ENCODE measurements at regions not wholly inside any gene's neighbourhood (a gene's known extent, or its start where the extent isn't known, plus 50 kb on each side); places are given as distances from the start of the nearest gene placed in this dataset.
"Not testable (repeated sequence)": the region's sequence is repeated elsewhere in the genome, so short reads cannot be mapped to it uniquely, and the experiment has no call there.

DNA sequence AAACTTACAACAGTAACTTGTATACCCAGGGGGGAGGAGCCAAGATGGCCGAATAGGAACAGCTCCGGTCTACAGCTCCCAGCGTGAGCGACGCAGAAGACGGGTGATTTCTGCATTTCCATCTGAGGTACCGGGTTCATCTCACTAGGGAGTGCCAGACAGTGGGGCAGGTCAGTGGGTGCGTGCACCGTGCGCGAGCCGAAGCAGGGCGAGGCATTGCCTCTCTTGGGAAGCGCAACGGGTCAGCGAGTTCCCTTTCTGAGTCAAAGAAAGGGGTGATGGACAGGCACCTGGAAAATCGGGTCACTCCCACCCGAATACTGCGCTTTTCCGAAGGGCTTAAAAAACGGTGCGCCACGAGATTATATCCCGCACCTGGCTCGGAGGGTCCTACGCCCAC is 278.8 kb downstream of the FAM47B start:
- not testable (repeated sequence) for DNase-seq (ENCODE audit: extremely low read depth in 1 of 11, low read depth in 9 of 11, low spot score in 4 of 11)

DNA sequence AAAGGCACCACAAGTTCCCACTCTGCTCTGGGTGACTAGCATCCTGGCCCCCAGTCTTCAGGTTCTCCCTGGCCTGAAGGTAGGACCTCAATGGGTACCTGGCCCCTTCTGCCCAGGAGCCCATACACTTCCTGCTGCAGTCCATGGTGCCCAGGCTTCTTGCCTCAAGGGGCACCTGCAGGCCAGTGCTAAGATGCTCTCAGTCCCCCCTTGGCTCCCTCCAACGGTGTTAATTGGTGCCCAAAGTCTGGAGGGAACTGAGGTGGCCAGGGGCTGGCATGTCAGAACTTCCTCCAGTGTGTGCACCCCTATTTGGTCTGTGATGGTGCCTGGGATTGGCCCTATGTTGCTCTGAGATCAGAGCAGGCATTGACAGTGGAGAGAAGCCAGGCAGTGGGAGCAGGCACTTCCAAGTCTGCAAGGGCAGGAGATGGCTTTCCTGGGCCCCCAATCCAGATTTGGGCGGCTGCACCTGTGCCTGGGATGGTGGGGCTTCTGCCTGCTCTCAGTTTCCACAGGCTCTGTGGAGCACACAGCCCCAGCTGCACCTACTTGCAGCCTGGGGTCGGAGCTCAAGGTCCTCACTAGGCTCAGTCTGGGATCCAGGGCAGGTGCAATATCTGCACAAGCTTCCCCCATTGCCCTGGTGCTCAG is 301.6 kb downstream of the FAM47B start:
- no peak for DNase-seq (ENCODE audit: extremely low read depth in 1 of 11, low read depth in 9 of 11, low spot score in 4 of 11)

DNA sequence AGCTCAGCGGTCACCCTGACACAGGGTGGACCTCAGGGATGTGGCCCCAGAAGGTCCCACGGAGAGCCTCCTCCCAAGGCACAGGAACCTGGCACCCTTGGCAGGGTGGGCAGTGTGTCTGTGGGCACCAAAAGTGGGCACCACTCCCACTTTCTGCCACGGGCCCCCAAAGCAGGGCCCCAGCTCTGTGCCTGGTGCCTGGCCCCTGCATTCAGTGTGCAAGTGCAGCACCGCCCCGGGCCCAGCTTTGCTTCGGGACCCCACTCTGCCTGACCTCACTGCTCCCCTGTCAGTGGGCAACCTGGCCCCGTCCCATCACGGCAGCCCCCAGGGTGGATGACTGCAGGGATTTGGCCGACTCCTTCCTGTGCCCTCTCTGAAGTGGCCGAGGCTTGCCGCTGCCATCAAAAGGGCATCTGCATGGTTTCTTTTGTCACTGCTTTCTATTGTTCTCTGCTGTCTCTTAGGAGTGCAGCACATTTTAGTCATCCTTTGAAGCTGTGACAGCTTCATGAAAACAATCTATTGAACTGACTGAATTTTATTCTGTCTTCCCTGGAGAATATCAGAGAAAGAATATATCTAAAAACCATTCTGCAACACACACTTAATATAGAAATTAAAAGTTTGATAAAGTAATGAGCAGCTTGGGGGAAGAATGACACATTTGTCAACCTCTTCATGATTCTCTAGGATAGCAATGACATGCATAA is 302.4 kb downstream of the FAM47B start:
- no peak for DNase-seq (ENCODE audit: extremely low read depth in 1 of 11, low read depth in 9 of 11, low spot score in 4 of 11)

DNA sequence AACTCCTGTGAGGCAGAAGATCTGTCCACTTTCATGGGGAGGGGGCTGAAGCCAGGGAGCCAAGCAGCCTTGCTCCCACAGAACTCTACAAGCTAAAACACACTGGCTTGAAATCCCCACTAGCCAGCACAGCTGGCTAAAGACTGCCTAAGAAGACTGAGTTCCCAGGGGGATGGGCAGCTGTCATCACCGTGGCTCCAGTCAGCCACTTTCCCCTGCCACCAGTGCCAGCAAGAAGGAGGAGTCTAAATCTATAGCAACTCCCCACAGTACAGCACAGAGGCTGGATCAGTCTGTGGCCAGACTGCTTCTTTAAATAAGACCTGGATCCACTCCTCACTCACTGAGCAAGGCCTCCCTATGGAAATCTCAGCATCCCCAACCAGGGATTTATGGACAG is 308.6 kb downstream of the FAM47B start:
- no peak for DNase-seq (ENCODE audit: extremely low read depth in 1 of 11, low read depth in 9 of 11, low spot score in 4 of 11)

DNA sequence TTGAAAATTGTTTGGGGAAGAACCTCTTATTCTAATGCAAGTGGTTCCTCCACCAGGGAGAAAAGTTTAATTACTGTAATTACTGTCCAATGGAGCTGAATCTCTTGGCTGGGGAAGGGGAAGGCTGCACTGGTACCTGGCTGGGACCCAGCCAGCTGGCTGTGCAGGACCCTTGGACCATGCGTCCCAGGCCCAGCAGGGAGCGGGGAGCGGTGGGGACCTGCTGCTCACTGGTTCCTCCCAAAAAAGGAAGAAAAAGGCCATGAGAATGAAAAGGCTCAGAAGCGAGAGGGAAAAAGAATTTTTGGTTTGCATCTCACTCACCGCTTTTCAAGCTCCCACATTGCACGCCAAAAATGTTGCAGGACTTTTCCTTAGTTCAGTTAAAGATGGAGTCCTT is 333.5 kb downstream of the FAM47B start:
- no peak for DNase-seq (ENCODE audit: extremely low read depth in 1 of 11, low read depth in 9 of 11, low spot score in 4 of 11)

DNA sequence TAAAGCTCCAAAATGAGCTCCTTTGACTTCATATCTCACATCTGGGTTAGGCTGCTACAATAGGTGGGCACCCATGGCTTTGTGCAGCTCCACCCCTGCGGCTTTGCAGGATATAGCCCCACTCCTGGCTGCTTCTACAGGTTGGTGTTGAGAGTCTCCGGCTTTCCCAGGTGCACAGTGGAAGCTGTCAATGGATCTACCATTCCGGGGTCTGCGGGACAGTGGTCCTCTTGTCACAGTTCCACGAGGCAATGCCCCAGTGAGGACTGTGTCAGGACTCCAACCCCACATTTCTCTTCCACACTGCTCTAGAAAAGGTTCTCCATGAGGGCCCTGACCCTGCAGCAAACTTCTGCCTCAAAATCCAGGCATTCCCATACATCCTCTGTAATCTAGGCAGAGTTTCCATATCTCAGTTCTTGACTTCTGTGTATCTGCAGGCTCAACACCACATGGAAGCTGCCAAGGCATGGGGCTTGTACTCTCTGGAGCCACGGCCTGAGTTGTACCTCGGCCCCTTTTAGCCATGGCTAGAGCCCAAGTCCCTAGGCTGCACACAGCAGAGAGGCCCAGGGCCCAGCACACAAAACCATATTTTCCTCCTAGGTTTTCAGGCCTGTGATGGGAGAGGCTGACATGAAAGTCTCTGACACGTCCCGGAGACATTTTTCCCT is 342.8 kb downstream of the FAM47B start:
- DNase-seq (ENCODE audit: extremely low read depth in 1 of 11, low read depth in 9 of 11, low spot score in 4 of 11) = no peak

DNA sequence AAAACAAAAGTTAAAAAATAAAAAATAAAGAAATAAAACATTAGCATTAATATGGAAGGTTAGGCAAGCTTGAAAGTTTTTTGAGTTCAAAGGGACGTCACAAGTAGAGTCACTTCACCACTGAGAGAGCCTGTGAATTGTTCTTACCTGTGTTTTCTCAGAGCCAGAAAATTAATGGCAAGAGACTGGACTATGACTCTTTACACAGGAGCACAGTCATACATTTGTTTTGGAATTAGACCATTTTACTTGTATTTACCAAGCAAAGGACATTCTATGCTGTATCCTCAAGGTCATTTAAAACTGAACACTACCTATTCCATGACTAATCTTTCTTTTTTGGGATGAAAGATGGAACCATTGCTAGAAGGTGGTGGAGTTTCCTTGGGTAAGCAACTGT is 346.1 kb downstream of the FAM47B start:
- DNase-seq (ENCODE audit: extremely low read depth in 1 of 11, low read depth in 9 of 11, low spot score in 4 of 11) = no peak

DNA sequence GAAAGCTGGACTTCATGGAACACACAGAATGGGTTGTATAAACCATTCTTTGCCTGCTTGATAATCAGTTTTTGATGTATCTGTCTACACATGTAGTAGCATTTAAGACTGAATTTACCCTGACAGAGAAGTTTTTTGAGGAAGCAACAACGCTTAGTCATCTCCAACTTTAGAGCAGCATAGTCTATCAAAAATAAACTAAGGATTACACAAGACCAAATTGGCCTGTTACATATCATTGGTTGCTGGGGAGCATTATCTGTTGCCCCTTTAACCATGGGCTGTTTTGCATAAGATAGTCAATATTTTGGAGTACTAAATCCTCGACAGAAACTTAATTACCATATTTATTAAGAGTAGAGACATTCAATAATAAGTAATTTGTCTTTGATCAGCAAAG is 347.4 kb downstream of the FAM47B start:
- DNase-seq (ENCODE audit: extremely low read depth in 1 of 11, low read depth in 9 of 11, low spot score in 4 of 11) = no peak

DNA sequence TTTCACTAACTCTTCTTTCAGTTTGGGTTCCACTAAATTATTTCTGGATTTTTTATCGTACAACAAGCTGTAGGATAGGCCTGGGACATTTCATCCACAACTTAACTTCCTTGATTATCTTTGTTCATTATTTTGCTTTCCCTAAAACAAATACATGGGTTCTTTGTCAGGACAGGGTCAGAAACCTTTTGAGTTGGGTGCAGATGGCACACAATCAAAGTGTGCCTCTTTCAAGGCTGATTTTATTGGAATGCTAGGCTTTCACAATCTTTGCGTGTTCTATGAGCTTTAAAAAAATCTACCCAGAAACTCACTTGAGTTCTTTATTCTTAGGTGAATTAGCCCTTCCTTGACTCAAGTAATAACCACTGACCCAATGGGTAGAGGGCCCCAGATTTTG is 348.4 kb downstream of the FAM47B start:
- DNase-seq (ENCODE audit: extremely low read depth in 1 of 11, low read depth in 9 of 11, low spot score in 4 of 11) = no peak

DNA sequence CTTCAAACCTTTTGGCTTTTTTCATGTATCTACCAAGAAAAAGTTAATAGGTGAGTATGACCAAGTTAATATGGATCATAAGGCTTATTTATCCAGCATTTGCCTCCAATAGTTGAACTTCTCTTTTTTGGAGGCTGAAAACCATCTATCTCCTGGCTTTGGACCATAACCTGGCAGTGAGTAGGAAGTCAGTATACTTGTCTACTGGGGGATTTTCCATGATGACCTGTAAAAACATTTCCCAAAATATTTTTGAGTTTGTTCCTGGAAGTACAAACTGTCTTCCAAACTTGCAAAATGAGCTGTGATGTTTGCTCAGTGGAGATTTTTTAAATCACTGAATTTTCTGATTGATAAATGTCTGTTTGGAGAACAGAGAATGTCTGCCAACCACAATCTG is 349.9 kb downstream of the FAM47B start:
- no peak for DNase-seq (ENCODE audit: extremely low read depth in 1 of 11, low read depth in 9 of 11, low spot score in 4 of 11)

DNA sequence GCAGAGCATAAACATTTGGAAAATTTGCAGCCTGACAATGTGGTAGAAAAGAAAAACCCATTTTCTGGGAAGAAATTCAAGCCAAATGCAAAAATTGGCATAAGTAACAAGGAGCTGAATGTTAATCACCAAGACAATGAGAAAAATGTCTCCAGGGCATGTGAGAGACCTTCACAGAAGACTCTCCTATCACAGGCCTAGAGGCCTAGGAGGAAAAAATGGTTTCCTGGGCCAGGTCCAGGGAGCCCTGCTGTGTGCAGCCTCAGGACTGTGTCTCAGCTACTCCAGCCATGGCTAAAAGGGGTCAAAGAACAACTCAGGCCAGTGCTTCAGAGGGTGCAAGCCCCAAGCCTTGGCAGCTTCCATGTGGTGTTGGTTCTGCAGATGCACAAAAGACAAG is 362.4 kb downstream of the FAM47B start:
- not testable (repeated sequence) for DNase-seq (ENCODE audit: extremely low read depth in 1 of 11, low read depth in 9 of 11, low spot score in 4 of 11)

DNA sequence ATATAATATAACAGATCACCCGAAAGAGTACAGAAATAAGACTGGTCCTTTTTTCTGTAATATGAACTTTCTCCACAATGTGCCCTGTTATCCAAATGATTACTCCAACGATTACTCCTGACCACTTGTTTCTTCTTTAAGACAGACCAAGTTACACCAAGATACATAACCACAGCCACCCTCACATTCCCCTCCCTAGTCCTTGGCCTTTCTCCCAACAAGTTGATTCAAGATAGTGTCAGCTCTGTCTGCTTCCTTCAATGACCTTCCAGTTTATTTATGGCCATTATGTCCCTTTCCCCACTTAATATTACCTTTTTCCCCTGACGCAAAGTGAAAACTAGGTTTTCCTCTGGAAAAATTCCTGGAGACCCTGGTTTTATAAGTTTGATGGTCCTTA is 397.2 kb downstream of the FAM47B start:
- no peak for DNase-seq (ENCODE audit: extremely low read depth in 1 of 11, low read depth in 9 of 11, low spot score in 4 of 11)

DNA sequence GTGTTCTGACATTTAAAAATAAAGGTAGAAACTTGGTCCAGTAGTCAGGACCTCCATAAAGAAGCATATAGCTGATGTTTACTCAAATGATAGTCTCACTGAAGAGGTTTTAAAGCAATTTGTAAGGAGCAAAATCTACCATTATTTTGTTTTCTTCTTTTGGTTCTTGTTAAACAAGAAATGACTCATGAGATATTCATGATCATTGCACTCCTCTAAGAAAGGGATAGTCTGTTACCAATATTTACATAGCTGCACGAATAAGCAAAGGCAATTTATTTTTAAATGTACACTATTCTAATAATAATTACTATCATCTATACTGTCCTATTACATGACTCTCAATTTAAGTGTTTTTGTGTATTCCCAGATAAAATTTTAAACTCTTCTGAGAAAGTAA is 397.9 kb downstream of the FAM47B start:
- DNase-seq (ENCODE audit: extremely low read depth in 1 of 11, low read depth in 9 of 11, low spot score in 4 of 11) = no peak

DNA sequence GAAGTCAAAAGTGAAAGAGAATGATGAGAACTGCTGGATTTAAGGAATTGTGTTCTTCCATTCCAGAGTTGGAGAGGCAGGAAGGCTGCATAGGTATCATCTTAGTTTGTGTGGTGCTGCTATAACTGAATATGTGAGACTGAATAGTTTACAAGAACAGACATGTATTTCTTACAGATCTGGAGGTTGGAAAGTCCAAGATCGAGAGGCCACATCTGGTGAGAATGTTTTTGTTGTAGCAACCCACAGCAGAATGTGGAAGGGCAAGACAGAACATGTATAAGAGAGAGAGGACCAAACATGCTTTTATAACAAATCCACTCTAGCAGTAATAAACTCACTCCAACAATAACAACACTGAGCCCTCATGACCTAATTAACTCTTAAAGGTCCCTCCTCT is 408.6 kb downstream of the FAM47B start:
- no peak for DNase-seq (ENCODE audit: extremely low read depth in 1 of 11, low read depth in 9 of 11, low spot score in 4 of 11)

DNA sequence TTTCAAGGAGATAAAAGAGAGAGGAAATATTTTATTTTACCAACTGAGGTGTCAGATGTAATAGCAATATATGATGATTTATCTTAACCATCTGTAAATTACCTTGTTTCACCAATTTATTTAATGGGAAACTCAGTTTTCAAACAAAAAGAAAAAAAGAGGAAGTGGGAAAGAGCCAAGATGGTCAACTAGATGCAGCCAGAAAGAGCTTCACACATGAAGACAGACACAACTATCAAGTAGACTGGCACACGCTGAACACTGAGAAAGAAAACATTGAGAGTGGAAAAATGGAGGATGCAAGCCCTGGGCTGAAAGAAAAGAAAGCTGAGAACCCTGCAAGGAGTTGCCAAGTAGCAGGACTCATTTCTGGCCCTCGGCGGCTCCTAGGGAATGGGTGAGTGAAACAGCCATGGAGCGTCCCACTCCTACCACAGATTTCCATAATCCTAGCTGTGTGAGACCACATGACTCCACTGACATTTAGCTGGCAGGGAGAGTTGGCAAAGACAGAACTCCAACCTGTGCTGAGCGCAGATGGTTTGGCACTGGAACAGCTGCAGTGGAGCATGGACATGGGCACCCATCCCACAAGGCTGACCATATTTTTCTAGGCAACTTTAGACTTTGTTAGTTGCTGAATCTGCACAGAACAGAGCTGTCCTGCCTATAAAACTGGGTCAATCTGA is 409.3 kb downstream of the FAM47B start:
- no peak for DNase-seq (ENCODE audit: extremely low read depth in 1 of 11, low read depth in 9 of 11, low spot score in 4 of 11)

DNA sequence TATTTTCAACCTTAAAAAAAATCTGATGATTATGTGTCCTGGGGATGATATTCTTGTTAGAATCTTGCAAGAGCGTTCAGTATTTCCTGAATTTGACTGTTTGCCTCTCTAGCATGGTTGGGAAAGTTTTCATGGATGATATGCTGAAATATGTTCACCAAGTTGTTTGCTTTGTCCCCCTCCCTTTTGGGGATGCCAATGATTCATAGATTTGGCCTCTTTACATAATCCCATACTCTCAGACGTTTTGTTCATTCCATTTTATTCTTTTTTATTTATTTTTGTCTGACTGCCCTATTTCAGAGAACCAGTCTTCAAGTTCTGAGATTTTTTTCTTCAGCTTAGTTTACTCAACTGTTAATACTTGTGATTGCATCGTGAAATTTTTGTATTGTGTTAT is 415.1 kb downstream of the FAM47B start:
- DNase-seq (ENCODE audit: extremely low read depth in 1 of 11, low read depth in 9 of 11, low spot score in 4 of 11) = no peak

DNA sequence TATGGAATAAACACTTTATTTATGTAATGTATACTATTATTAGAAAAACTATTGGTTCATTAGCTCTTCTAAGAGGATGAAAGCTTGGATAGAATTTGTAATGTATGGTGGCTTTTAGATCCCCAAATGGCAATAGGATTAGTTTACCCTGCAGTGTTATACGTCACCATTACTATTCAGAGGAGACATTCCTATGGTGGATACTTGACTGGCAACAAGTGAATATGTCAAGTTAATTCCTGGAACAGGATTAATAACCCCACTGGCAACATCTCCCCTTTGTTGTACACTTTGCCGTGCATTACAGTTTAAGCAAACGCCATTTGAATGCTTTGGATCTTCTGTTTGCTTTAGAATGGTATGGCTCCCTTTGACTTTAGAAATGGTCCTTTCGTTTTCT is 420.3 kb downstream of the FAM47B start:
- no peak for DNase-seq (ENCODE audit: extremely low read depth in 1 of 11, low read depth in 9 of 11, low spot score in 4 of 11)

DNA sequence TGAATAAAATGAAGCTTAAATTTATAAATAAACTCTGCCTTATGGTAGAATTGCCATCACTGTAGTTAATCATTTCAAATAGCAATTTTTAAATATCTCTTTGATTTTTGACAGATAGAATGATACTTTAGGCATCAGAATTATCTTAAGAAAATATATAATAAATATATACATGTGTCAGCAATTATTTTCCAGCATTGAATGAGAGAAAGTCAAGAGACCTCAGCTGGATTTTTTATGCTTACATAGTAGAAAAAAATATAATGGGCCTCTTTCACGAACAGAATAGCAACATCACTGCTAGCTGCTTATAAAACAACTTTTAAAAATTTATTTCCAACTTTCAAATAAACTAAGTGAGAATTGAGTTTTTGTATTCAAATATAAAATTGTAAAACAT is 424.0 kb upstream of the MAGEB16 start:
- no peak for DNase-seq (ENCODE audit: extremely low read depth in 1 of 11, low read depth in 9 of 11, low spot score in 4 of 11)

DNA sequence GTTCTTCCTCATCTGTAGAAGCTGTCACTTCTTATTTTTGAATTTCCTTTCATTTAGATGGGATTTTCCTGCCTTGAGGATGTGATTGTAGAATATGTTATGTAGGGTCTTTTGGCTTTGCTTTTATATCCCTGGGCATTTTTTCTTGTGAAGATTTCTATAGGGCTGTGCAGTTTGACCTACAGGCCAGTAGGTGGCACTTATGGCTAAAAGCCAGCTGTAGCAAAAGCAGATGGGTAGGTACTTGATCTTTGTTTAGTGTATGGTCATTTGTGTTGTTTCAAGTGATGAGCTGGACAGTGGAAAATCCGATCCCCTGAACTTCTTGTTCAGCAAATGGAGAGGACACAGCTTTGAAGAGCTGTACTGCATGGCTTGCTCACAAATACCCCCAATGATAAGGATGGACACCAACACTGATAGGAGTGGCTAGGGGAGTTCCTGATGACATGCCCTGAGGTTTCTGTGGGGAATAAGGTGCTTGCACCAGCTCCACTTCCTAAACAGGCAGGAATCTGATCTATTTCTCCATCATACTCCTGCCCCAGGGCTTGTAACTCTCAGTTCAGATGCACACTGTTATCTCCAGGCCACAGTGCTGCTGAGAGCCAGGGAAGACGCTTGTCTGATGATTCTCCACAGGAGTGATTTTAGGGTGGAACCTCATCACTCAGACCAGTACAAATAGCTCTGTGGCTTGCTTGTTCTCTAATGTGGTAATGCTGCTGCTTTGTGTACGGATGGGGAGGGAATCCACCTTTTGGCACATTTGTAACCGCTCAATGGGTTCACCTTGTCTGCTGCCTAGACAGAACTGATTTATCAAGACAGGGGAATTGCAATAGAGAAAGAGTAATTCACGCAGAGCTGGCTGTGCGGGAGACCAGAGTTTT is 417.1 kb upstream of the MAGEB16 start:
- DNase-seq (ENCODE audit: extremely low read depth in 1 of 11, low read depth in 9 of 11, low spot score in 4 of 11) = no peak
